GM12872 (cell line): ENCODE measurements at regions not wholly inside any gene's neighbourhood (a gene's known extent, or its start where the extent isn't known, plus 50 kb on each side); places are given as distances from the start of the nearest gene placed in this dataset.

Source experiments
- TF ChIP-seq, protein P1 (sequence below): IDR thresholded peaks from 3 replicates; pipeline ENCODE4 v1.5.1; 2011; ENCODE audit warnings: low read depth, mild to moderate bottlenecking, low read length, moderate library complexity; ENCODE audit not compliant: insufficient read depth

DNA sequence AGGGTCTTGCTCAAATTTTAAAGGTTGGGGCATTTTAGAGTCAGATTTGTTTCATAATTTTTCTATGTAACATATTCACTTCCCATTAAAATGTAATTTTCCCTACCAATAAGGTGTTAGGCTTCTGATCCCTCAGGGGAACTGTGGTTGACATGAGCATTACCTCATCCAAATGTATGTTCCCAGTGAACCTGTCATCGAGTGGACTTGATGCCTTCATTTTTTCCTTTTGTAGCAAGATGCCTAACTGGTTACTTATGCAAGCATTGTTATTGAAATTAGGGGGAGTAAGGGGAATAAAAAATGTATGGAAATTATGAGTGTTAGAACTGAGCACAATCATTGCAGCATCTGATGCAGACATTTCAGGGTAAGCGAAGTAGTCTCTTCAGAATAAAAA is 360.5 kb downstream of the BCKDHB start:
- TF ChIP-seq, protein P1, sequence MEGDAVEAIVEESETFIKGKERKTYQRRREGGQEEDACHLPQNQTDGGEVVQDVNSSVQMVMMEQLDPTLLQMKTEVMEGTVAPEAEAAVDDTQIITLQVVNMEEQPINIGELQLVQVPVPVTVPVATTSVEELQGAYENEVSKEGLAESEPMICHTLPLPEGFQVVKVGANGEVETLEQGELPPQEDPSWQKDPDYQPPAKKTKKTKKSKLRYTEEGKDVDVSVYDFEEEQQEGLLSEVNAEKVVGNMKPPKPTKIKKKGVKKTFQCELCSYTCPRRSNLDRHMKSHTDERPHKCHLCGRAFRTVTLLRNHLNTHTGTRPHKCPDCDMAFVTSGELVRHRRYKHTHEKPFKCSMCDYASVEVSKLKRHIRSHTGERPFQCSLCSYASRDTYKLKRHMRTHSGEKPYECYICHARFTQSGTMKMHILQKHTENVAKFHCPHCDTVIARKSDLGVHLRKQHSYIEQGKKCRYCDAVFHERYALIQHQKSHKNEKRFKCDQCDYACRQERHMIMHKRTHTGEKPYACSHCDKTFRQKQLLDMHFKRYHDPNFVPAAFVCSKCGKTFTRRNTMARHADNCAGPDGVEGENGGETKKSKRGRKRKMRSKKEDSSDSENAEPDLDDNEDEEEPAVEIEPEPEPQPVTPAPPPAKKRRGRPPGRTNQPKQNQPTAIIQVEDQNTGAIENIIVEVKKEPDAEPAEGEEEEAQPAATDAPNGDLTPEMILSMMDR = no peak

GRCh38 chr6:80465513-80465912 is 359.0 kb downstream of the BCKDHB start:
- TF ChIP-seq, protein P1 = no peak

- TF ChIP-seq, protein P1 = no peak
These were observed 358.4 kb downstream of the BCKDHB start for GRCh38 chr6:80464901-80465300.

- TF ChIP-seq, protein P1 = no peak
These were observed 356.7 kb downstream of the BCKDHB start for GRCh38 chr6:80463197-80463596.

DNA sequence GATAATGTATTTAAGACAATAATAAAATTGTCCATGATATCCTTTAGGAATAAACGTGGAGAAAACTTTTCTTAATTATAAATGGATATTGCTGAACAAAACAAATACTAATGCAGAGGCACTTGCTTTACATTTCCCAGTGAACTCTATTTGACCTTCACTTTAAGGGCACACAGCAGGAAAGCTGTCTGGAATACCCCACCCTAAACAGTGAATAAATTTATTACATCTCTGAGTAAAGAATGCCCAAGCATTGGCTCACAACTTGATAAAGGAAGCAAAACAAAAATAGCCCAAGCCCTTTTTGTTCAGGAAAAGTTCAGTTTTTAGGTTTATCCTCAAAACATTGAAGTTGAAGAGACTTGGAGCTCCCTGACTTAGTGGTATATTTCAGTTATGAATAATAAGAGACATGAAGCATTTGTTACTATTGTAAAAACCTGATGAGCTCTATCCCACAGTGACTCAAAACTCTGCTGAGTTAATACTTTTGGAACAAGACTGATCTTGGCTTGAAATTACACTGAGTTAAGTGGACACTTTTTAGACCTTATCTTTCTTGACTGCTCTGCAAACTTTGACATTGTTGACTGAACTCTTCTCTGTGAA is 353.9 kb downstream of the BCKDHB start:
- TF ChIP-seq, protein P1 = no peak

- TF ChIP-seq, protein P1 = no peak
These were observed 351.0 kb downstream of the BCKDHB start for GRCh38 chr6:80457439-80457933.

DNA sequence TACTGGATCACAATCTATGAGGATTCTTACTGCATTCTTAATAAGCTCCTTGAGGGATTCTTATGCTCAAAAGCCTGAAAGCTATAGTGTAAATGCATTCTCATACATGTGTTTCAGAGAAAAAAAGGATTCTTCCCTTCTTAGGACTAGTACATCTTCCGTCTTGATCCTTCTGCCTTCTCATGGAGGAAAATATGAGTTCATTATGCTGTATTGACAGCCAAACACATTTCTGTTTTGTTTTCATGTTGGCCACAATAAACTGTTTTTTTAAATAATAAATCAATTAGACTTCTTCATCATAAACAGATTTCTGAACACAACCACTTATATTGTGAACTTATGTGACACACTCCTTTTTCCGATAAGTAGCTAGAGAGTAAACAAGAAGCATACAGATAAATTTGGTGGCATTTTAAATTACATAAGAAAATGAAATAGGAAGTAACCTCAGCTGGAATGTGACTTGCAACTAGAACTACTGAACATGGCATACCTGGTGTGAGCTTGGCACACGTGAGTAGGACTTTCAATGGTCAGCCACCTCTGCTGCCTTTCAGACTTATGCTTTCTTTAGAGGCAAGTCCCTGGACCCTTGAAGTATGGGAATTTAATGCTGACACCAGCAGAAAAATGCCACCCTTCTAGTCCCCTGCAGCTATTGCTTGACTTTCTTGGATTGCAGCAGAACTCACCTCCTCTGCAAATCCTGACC is 350.4 kb downstream of the BCKDHB start:
- TF ChIP-seq, protein P1 = no peak
